HG02610 (cell line): ENCODE measurements at regions not wholly inside any gene's neighbourhood (a gene's known extent, or its start where the extent isn't known, plus 50 kb on each side); places are given as distances from the start of the nearest gene placed in this dataset.
"Not testable (repeated sequence)": the region's sequence is repeated elsewhere in the genome, so short reads cannot be mapped to it uniquely, and the experiment has no call there.

Source experiments
- ATAC-seq: cut with Tn5 transposase; IDR thresholded peaks from one replicate; pipeline ENCODE4 v1.9.1; 2021; ENCODE audit warnings: mild to moderate bottlenecking, moderate library complexity; ENCODE audit not compliant: unreplicated experiment

- ATAC-seq: no peak
Observed at GRCh38 chr2:7736646-7737305, 819.6 kb downstream of the RNF144A start.

GRCh38 chr2:7738596-7738995 lies 821.4 kb downstream of the RNF144A start:
- ATAC-seq: no peak

GRCh38 chr2:7740114-7740513 lies 822.9 kb downstream of the RNF144A start:
- ATAC-seq: no peak

- ATAC-seq: no peak
Observed at GRCh38 chr2:7742301-7742700, 825.1 kb downstream of the RNF144A start.

- no peak for ATAC-seq
Observed at GRCh38 chr2:7744827-7745226, 827.6 kb downstream of the RNF144A start.

- ATAC-seq: no peak
Observed at GRCh38 chr2:7745369-7745768, 828.2 kb downstream of the RNF144A start.

GRCh38 chr2:7748717-7749415 lies 831.7 kb downstream of the RNF144A start:
- ATAC-seq: no peak

GRCh38 chr2:7749895-7750559 lies 832.8 kb downstream of the RNF144A start:
- ATAC-seq: no peak

GRCh38 chr2:7752291-7752690 lies 835.1 kb downstream of the RNF144A start:
- ATAC-seq: no peak

- no peak for ATAC-seq
Observed at GRCh38 chr2:7753777-7754176, 836.6 kb downstream of the RNF144A start.

- no peak for ATAC-seq
Observed at GRCh38 chr2:7755879-7756278, 838.7 kb downstream of the RNF144A start.

GRCh38 chr2:7758073-7758759 lies 841.0 kb downstream of the RNF144A start:
- ATAC-seq: peak; percentile 90

- no peak for ATAC-seq
Observed at GRCh38 chr2:7759898-7760297, 842.7 kb downstream of the RNF144A start.

- ATAC-seq: not testable (repeated sequence)
Observed at GRCh38 chr2:7763418-7763817, 846.2 kb downstream of the RNF144A start.

GRCh38 chr2:7765236-7765635 lies 848.0 kb downstream of the RNF144A start:
- ATAC-seq: no peak

- ATAC-seq: no peak
Observed at GRCh38 chr2:7766088-7766722, 849.0 kb downstream of the RNF144A start.

- no peak for ATAC-seq
Observed at GRCh38 chr2:7766978-7767565, 849.9 kb downstream of the RNF144A start.

- no peak for ATAC-seq
Observed at GRCh38 chr2:7767902-7768301, 850.7 kb downstream of the RNF144A start.

- ATAC-seq: no peak
Observed at GRCh38 chr2:7771781-7772180, 854.6 kb downstream of the RNF144A start.
